ENCODE measurements at regions not wholly inside any gene's neighbourhood (a gene's known extent, or its start where the extent isn't known, plus 50 kb on each side); places are given as distances from the start of the nearest gene placed in this dataset.

DNA sequence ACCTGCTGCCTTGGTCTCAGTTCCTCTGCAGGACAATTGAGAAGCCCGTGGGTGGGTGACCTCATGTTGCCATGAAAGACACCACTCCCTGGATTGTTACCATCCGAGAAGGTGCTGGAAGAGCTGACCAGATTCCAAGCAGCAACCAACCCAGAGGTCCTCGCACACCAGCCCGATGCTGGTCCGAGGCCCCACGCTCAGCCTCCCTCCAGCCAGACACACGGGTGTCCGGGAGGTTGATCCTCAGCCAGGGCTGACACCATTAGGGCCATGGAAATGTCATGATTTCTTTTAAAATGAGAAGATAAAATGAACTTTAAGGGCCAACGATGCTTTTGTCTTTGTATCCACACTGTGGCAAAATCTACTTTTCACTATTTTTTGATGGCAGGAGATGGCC is 242.3 kb downstream of the RBFOX3 start:
- BruUV-seq (replicated peaks) = no TSS peak
- WGBS (ENCODE audit: low lambda C conversion rate) = 3% methylated on average over 9 of the region's 9 CpGs
- H3K27me3 ChIP-seq (ENCODE audit: control insufficient read depth in 1 of 2, insufficient read depth in 2 of 2, low read length in 2 of 2) = peaks cover 22 to 97% of the 10 kb centered on the region in 2 experiments; a peak in 4 of 5 replicates

More for the DNA sequence above, 242.3 kb downstream of the RBFOX3 start:
- POLR2A ChIA-PET = no interaction called here
- CTCF ChIA-PET (ENCODE audit: low intra/inter-chr PET ratio, low total read pairs) = no interaction called here
- H4K20me1 ChIP-seq (ENCODE audit: insufficient read depth, low read length) = no peaks in the 10 kb centered on the region; the same call in 1 of the 2 replicates
- H3K4me1 ChIP-seq (ENCODE audit: insufficient read depth, low read length) = no peaks in the 10 kb centered on the region
- TF ChIP-seq KAT2B (IDR thresholded peaks at IDR 0.05; ENCODE audit: borderline replicate concordance, low read depth, low read length) = no peak
- TF ChIP-seq GABPA (IDR thresholded peaks at IDR 0.05; ENCODE audit: low read depth, low read length) = no peak
- TF ChIP-seq GABPA (CRISPR knock-in tag; IDR thresholded peaks at IDR 0.05; ENCODE audit: low read depth) = no peak
- no peak for TF ChIP-seq TBL1XR1 (IDR thresholded peaks at IDR 0.05; ENCODE audit: borderline replicate concordance, low read length, partially characterized antibody)
- TF ChIP-seq, protein P1, sequence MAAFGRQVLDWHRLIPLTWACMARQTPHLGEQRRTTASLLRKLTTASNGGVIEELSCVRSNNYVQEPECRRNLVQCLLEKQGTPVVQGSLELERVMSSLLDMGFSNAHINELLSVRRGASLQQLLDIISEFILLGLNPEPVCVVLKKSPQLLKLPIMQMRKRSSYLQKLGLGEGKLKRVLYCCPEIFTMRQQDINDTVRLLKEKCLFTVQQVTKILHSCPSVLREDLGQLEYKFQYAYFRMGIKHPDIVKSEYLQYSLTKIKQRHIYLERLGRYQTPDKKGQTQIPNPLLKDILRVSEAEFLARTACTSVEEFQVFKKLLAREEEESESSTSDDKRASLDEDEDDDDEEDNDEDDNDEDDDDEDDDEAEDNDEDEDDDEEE (CRISPR knock-in tag; IDR thresholded peaks at IDR 0.05) = no peak
- TF ChIP-seq, protein P2, sequence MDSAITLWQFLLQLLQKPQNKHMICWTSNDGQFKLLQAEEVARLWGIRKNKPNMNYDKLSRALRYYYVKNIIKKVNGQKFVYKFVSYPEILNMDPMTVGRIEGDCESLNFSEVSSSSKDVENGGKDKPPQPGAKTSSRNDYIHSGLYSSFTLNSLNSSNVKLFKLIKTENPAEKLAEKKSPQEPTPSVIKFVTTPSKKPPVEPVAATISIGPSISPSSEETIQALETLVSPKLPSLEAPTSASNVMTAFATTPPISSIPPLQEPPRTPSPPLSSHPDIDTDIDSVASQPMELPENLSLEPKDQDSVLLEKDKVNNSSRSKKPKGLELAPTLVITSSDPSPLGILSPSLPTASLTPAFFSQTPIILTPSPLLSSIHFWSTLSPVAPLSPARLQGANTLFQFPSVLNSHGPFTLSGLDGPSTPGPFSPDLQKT (CRISPR knock-in tag; IDR thresholded peaks at IDR 0.05; ENCODE audit: borderline replicate concordance) = no peak
- no peak for TF ChIP-seq ZNF446 (CRISPR knock-in tag; IDR thresholded peaks at IDR 0.05)
- TF ChIP-seq PAF1 (CRISPR knock-in tag; IDR thresholded peaks at IDR 0.05) = no peak
- TF ChIP-seq NCOA1 (CRISPR knock-in tag; IDR thresholded peaks at IDR 0.05) = no peak
- no peak for TF ChIP-seq ZNF431 (CRISPR knock-in tag; IDR thresholded peaks at IDR 0.05; ENCODE audit: borderline replicate concordance, low read depth)
- TF ChIP-seq, protein P3, sequence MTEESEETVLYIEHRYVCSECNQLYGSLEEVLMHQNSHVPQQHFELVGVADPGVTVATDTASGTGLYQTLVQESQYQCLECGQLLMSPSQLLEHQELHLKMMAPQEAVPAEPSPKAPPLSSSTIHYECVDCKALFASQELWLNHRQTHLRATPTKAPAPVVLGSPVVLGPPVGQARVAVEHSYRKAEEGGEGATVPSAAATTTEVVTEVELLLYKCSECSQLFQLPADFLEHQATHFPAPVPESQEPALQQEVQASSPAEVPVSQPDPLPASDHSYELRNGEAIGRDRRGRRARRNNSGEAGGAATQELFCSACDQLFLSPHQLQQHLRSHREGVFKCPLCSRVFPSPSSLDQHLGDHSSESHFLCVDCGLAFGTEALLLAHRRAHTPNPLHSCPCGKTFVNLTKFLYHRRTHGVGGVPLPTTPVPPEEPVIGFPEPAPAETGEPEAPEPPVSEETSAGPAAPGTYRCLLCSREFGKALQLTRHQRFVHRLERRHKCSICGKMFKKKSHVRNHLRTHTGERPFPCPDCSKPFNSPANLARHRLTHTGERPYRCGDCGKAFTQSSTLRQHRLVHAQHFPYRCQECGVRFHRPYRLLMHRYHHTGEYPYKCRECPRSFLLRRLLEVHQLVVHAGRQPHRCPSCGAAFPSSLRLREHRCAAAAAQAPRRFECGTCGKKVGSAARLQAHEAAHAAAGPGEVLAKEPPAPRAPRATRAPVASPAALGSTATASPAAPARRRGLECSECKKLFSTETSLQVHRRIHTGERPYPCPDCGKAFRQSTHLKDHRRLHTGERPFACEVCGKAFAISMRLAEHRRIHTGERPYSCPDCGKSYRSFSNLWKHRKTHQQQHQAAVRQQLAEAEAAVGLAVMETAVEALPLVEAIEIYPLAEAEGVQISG (CRISPR knock-in tag; IDR thresholded peaks at IDR 0.05) = no peak
- TF ChIP-seq KLF16 (CRISPR knock-in tag; IDR thresholded peaks at IDR 0.05) = no peak
- TF ChIP-seq, protein P4, sequence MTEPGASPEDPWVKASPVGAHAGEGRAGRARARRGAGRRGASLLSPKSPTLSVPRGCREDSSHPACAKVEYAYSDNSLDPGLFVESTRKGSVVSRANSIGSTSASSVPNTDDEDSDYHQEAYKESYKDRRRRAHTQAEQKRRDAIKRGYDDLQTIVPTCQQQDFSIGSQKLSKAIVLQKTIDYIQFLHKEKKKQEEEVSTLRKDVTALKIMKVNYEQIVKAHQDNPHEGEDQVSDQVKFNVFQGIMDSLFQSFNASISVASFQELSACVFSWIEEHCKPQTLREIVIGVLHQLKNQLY (CRISPR knock-in tag; IDR thresholded peaks at IDR 0.05) = no peak
- no peak for TF ChIP-seq ZNF333 (CRISPR knock-in tag; IDR thresholded peaks at IDR 0.05; ENCODE audit: borderline replicate concordance)
- no peak for TF ChIP-seq ZNF549 (CRISPR knock-in tag; IDR thresholded peaks at IDR 0.05)
- TF ChIP-seq, protein P5, sequence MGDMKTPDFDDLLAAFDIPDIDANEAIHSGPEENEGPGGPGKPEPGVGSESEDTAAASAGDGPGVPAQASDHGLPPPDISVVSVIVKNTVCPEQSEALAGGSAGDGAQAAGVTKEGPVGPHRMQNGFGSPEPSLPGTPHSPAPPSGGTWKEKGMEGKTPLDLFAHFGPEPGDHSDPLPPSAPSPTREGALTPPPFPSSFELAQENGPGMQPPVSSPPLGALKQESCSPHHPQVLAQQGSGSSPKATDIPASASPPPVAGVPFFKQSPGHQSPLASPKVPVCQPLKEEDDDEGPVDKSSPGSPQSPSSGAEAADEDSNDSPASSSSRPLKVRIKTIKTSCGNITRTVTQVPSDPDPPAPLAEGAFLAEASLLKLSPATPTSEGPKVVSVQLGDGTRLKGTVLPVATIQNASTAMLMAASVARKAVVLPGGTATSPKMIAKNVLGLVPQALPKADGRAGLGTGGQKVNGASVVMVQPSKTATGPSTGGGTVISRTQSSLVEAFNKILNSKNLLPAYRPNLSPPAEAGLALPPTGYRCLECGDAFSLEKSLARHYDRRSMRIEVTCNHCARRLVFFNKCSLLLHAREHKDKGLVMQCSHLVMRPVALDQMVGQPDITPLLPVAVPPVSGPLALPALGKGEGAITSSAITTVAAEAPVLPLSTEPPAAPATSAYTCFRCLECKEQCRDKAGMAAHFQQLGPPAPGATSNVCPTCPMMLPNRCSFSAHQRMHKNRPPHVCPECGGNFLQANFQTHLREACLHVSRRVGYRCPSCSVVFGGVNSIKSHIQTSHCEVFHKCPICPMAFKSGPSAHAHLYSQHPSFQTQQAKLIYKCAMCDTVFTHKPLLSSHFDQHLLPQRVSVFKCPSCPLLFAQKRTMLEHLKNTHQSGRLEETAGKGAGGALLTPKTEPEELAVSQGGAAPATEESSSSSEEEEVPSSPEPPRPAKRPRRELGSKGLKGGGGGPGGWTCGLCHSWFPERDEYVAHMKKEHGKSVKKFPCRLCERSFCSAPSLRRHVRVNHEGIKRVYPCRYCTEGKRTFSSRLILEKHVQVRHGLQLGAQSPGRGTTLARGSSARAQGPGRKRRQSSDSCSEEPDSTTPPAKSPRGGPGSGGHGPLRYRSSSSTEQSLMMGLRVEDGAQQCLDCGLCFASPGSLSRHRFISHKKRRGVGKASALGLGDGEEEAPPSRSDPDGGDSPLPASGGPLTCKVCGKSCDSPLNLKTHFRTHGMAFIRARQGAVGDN (CRISPR knock-in tag; IDR thresholded peaks at IDR 0.05) = no peak
- in situ Hi-C loops (cut with HindIII; ENCODE audit: extremely low pct_ligation_motif_present, low pct_unique_long_range_greater_than_20kb) = no loop called here
- H2AFZ ChIP-seq (ENCODE audit: low read length) = no peak overlapping the region
- H3K9ac ChIP-seq (ENCODE audit: insufficient read depth, low read depth, low read length) = no peak overlapping the region
- no peak for DNase-seq (ENCODE audit: low spot score)
- H3K4me2 ChIP-seq (ENCODE audit: low read depth, low read length) = no peak overlapping the region
- no peak for ATAC-seq
- no peak overlapping the region for H3K4me3 ChIP-seq (replicated peaks in 1 of 3; ENCODE audit: insufficient read depth in 1 of 3, low read depth in 2 of 3, low read length in 3 of 3)
- no peak overlapping the region for H3K27ac ChIP-seq (ENCODE audit: extremely low read length, insufficient read depth, low read length)
- H3K36me3 ChIP-seq (replicated peaks in 1 of 2; ENCODE audit: control insufficient read depth in 1 of 2, insufficient read depth in 2 of 2, low read length in 2 of 2) = no peaks in the 10 kb centered on the region
- H3K79me2 ChIP-seq (ENCODE audit: insufficient read depth, low read length) = no peaks in the 10 kb centered on the region
- FAIRE-seq = no peak
- intact Hi-C loops (cut with micrococcal nuclease; ENCODE audit: unreplicated experiment) = no loop called here
- no peaks in the 10 kb centered on the region for H3K9me3 ChIP-seq (ENCODE audit: low read length)

Data from HepG2 (cell line).